HEK293 (cell line): ENCODE measurements at regions not wholly inside any gene's neighbourhood (a gene's known extent, or its start where the extent isn't known, plus 50 kb on each side); places are given as distances from the start of the nearest gene placed in this dataset.

Experiments used
- CTCF ChIA-PET: fragments of 350-600 bp; formaldehyde crosslinking; extraction: SDS; loops from one replicate; lab custom pipeline; 2021; ENCODE audit warnings: antibody characterized with exemption; lab: Yijun Ruan, JAX
- POLR2A ChIA-PET: fragments of 300-600 bp; formaldehyde crosslinking; extraction: SDS; loops from one replicate; lab custom pipeline; 2020; ENCODE audit warnings: antibody characterized with exemption, inconsistent platforms; lab: Yijun Ruan, JAX
- H3K27ac ChIP-seq: fragments of 200-500 bp; sonication (Bioruptor generic); 2 replicates; pipeline ENCODE4 v1.5.1; 2014; ENCODE audit warnings: low read depth, low read length, control low read depth, inconsistent platforms; ENCODE audit errors: extremely low read depth
- H3K36me3 ChIP-seq, 2 experiments: fragments of 200-500 bp in 1 of 2; sonication (Bioruptor generic) in 1 of 2; 1 replicate in 1 of 2; 2 replicates in 1 of 2; pipeline ENCODE4 v1.5.1; 2014 to 2017; ENCODE audit warnings: inconsistent platforms in 2 of 2, low read length in 2 of 2; ENCODE audit not compliant: control insufficient read depth in 2 of 2, insufficient read depth in 1 of 2
- H3K4me1 ChIP-seq: fragments of 200-500 bp; sonication (Bioruptor generic); 2 replicates; pipeline ENCODE4 v1.5.1; 2014; ENCODE audit warnings: mild to moderate bottlenecking, low read length, inconsistent platforms; ENCODE audit not compliant: control insufficient read depth, insufficient read depth
- H3K4me3 ChIP-seq: 2 replicates; pipeline ENCODE4 v1.5.1; 2011; ENCODE audit warnings: low read depth, mild to moderate bottlenecking, control low read depth, low read length, moderate library complexity
- H3K9me3 ChIP-seq: fragments of 200-500 bp; sonication (Bioruptor generic); 2 replicates; pipeline ENCODE4 v1.5.1; 2014; ENCODE audit warnings: low read depth, low read length, inconsistent platforms; ENCODE audit not compliant: control insufficient read depth, insufficient read depth
- HOXA7 ChIP-seq: sonication (generic); formaldehyde crosslinking; IDR thresholded peaks from 2 replicates; pipeline ENCODE4 v1.8.1; 2022; ENCODE audit warnings: missing genetic modification reagents, borderline replicate concordance
- MEIS1 ChIP-seq: sonication (generic); formaldehyde crosslinking; IDR thresholded peaks from 2 replicates; pipeline ENCODE4 v1.8.1; 2022; ENCODE audit warnings: missing genetic modification reagents, mild to moderate bottlenecking, borderline replicate concordance
- MYNN ChIP-seq: fragments of 450-650 bp; formaldehyde crosslinking; IDR thresholded peaks from 2 replicates; pipeline ENCODE4 v1.5.1; 2016; ENCODE audit warnings: missing biosample characterization, missing genetic modification characterization, borderline replicate concordance
- PRDM6 ChIP-seq: fragments of 450-650 bp; formaldehyde crosslinking; IDR thresholded peaks from 2 replicates; pipeline ENCODE4 v1.5.1; 2017; ENCODE audit warnings: missing biosample characterization, missing genetic modification characterization
- TSHZ1 ChIP-seq: fragments of 450-650 bp; formaldehyde crosslinking; IDR thresholded peaks from 2 replicates; pipeline ENCODE4 v1.5.1; 2016; ENCODE audit warnings: missing biosample characterization, missing genetic modification characterization, borderline replicate concordance
- YY2 ChIP-seq: fragments of 450-650 bp; formaldehyde crosslinking; IDR thresholded peaks from 2 replicates; pipeline ENCODE4 v1.5.1; 2016; ENCODE audit warnings: missing biosample characterization, missing genetic modification characterization
- ZBTB21 ChIP-seq: fragments of 450-650 bp; formaldehyde crosslinking; IDR thresholded peaks from 2 replicates; pipeline ENCODE4 v1.5.1; 2017; ENCODE audit warnings: missing biosample characterization, missing genetic modification characterization
- ZBTB48 ChIP-seq: fragments of 450-650 bp; formaldehyde crosslinking; IDR thresholded peaks from 2 replicates; pipeline ENCODE4 v1.5.1; 2016; ENCODE audit warnings: missing biosample characterization, missing genetic modification characterization
- ZBTB6 ChIP-seq: fragments of 450-650 bp; formaldehyde crosslinking; IDR thresholded peaks from 2 replicates; pipeline ENCODE4 v1.5.1; 2017; ENCODE audit warnings: missing biosample characterization, missing genetic modification characterization
- ZFP69B ChIP-seq: fragments of 450-650 bp; formaldehyde crosslinking; IDR thresholded peaks from 2 replicates; pipeline ENCODE4 v1.5.1; 2016; ENCODE audit warnings: missing biosample characterization, missing genetic modification characterization
- ZNF16 ChIP-seq: fragments of 450-650 bp; formaldehyde crosslinking; IDR thresholded peaks from 2 replicates; pipeline ENCODE4 v1.5.1; 2016; ENCODE audit warnings: low read depth, missing biosample characterization, missing genetic modification characterization
- ZNF175 ChIP-seq: fragments of 450-650 bp; formaldehyde crosslinking; IDR thresholded peaks from 2 replicates; pipeline ENCODE4 v1.5.1; 2016; ENCODE audit warnings: missing biosample characterization, missing genetic modification characterization
- ZNF18 ChIP-seq: fragments of 450-650 bp; formaldehyde crosslinking; IDR thresholded peaks from 2 replicates; pipeline ENCODE4 v1.5.1; 2016; ENCODE audit warnings: missing biosample characterization, missing genetic modification characterization
- ZNF311 ChIP-seq: fragments of 450-650 bp; formaldehyde crosslinking; IDR thresholded peaks from 2 replicates; pipeline ENCODE4 v1.5.1; 2017; ENCODE audit warnings: missing biosample characterization, missing genetic modification characterization, borderline replicate concordance
- ZNF350 ChIP-seq: fragments of 450-650 bp; formaldehyde crosslinking; IDR thresholded peaks from 2 replicates; pipeline ENCODE4 v1.5.0; 2017; ENCODE audit warnings: missing biosample characterization, mild to moderate bottlenecking, missing genetic modification characterization
- ZNF362 ChIP-seq: fragments of 450-650 bp; formaldehyde crosslinking; IDR thresholded peaks from 2 replicates; pipeline ENCODE4 v1.5.1; 2016; ENCODE audit warnings: missing biosample characterization, missing genetic modification characterization
- ZNF426 ChIP-seq: fragments of 450-650 bp; formaldehyde crosslinking; IDR thresholded peaks from 2 replicates; pipeline ENCODE4 v1.5.1; 2017; ENCODE audit warnings: missing biosample characterization, missing genetic modification characterization, mild to moderate bottlenecking, inconsistent platforms, moderate library complexity
- ZNF473 ChIP-seq: fragments of 450-650 bp; formaldehyde crosslinking; IDR thresholded peaks from 2 replicates; pipeline ENCODE4 v1.5.1; 2017; ENCODE audit warnings: missing biosample characterization, missing genetic modification characterization
- ZNF549 ChIP-seq: fragments of 450-650 bp; IDR thresholded peaks from 2 replicates; pipeline ENCODE4 v1.5.1; 2018; ENCODE audit warnings: missing biosample characterization, missing genetic modification characterization, mild to moderate bottlenecking, inconsistent platforms, moderate library complexity
- ZNF571 ChIP-seq: fragments of 450-650 bp; formaldehyde crosslinking; IDR thresholded peaks from 2 replicates; pipeline ENCODE4 v1.5.0; 2017; ENCODE audit warnings: missing biosample characterization, missing genetic modification characterization
- ZNF660 ChIP-seq: fragments of 450-650 bp; IDR thresholded peaks from 2 replicates; pipeline ENCODE4 v1.5.1; 2018; ENCODE audit warnings: missing biosample characterization, mild to moderate bottlenecking, missing genetic modification characterization

- no peak for TF ChIP-seq MEIS1 (CRISPR knock-in tag)
- no peak for TF ChIP-seq HOXA7 (CRISPR knock-in tag)
- TF ChIP-seq ZNF571 (tag by site-specific recombination): no peak
- no peak for TF ChIP-seq ZNF16 (tag by site-specific recombination)
- no peak for TF ChIP-seq ZNF473
- TF ChIP-seq ZNF426: no peak
- no peak for TF ChIP-seq ZNF18
- no peak for TF ChIP-seq TSHZ1
- TF ChIP-seq ZBTB21 (tag by site-specific recombination): no peak
- no peak for TF ChIP-seq ZBTB48
- TF ChIP-seq ZFP69B (tag by site-specific recombination): no peak
- no peak for TF ChIP-seq ZNF175 (tag by site-specific recombination)
- Histone ChIP-seq H3K27ac (no peak overlapping the region), H3K4me3 (no peak overlapping the region), H3K9me3 (no peaks in the 10 kb centered on the region), H3K36me3 (no peaks in the 10 kb centered on the region), H3K4me1 (peaks cover 6% of the 10 kb centered on the region)
- ChIA-PET POLR2A (no interaction called here), CTCF (interaction anchor here (0.7 kb wide), 1 partner anchor 352 kb away, joined by 3 read pairs; no protein-coding TSS in a partner anchor)
Observed at GRCh38 chr10:33734393-33735155, 400.1 kb upstream of the NRP1 start.

GRCh38 chr10:33733058-33733457 is 398.6 kb upstream of the NRP1 start:
- ChIA-PET CTCF (interaction anchor here (0.6 kb wide), 1 partner anchor 136 kb away, joined by 3 read pairs; no protein-coding TSS in a partner anchor), POLR2A (no interaction called here)
- H3K9me3 ChIP-seq: no peaks in the 10 kb centered on the region
- TF ChIP-seq ZNF311 (tag by site-specific recombination): no peak
- no peak for TF ChIP-seq ZFP69B (tag by site-specific recombination)
- TF ChIP-seq ZBTB6 (tag by site-specific recombination): no peak
- no peak for TF ChIP-seq YY2 (tag by site-specific recombination)
- no peaks in the 10 kb centered on the region for H3K36me3 ChIP-seq
- no peak overlapping the region for H3K27ac ChIP-seq
- no peak overlapping the region for H3K4me3 ChIP-seq
- peaks cover 6% of the 10 kb centered on the region for H3K4me1 ChIP-seq

GRCh38 chr10:33732161-33732680 is 397.8 kb upstream of the NRP1 start:
- TF ChIP-seq ZNF362 (tag by site-specific recombination): no peak
- TF ChIP-seq ZNF549 (tag by site-specific recombination): 0 out of 2 replicates have a peak, but pooled peaks have one; percentile 39
- TF ChIP-seq PRDM6 (tag by site-specific recombination): peak; percentile 28; the same call in 1 of the 2 replicates
- TF ChIP-seq ZNF660 (tag by site-specific recombination): peak; percentile 47; the same call in 1 of the 2 replicates
- 0 out of 2 replicates have a peak, but pooled peaks have one; percentile 55 for TF ChIP-seq ZNF350 (tag by site-specific recombination)
- no peak for TF ChIP-seq MYNN (tag by site-specific recombination)
- CTCF ChIA-PET: interaction anchor here (1.0 kb wide), 1 partner anchor 20 kb away, joined by 3 read pairs; no protein-coding TSS in a partner anchor
- Histone ChIP-seq H3K9me3 (no peaks in the 10 kb centered on the region), H3K27ac (no peak overlapping the region), H3K4me1 (peaks cover 6% of the 10 kb centered on the region), H3K4me3 (no peak overlapping the region), H3K36me3 (no peaks in the 10 kb centered on the region)
- POLR2A ChIA-PET: no interaction called here
